Hematopoietic multipotent progenitor cell (in vitro differentiated cells): ENCODE measurements at regions not wholly inside any gene's neighbourhood (a gene's known extent, or its start where the extent isn't known, plus 50 kb on each side); places are given as distances from the start of the nearest gene placed in this dataset.

Source experiments
- DNase-seq, 3 donors: peaks; one replicate each; pipeline ENCODE4 v3.0.0-alpha.2; 2011 to 2015; ENCODE audit warnings: low read depth in 2 of 3, low spot score in 2 of 3

GRCh38 chrX:10800796-10801195 lies 180.4 kb upstream of the MID1 start:
- DNase-seq = no peak

DNA sequence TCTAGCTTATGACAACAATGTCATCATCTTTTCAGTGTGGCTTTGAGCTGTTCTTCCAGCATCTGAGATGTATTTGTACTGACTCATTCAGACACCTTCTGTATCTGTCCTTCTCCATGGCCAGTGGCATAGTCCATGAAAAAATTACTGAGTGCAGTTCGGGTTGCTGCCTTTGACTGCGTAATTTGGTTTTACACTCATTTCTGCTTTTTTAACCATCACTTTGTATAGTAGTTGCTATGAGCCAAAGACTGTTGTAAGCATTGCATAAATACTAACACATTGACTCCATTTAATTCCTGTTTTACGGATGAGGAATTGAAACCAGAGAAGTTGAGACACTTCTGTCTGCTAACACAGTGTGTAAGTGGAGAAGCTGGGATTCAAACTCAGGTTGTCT lies 190.7 kb upstream of the MID1 start:
- DNase-seq = no peak

DNA sequence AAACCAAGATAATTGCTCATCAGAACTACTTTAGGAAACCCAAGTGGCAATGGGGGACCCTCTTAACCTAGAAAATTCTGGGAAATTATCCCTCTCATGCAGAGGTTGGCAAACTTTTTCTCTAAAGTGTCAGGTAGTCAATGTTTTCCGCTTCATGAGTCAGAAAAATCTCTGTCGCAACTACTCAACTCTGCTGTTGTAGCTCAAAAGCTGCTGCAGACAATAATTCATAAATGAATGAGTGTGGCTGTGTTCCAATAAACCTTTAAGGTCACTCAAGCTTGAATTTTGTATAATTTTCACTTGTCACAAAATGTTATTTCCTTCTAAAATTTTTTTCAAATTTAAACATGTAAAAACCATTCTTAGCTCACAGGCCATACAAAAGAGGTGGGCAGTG lies 193.4 kb upstream of the MID1 start:
- DNase-seq = no peak

DNA sequence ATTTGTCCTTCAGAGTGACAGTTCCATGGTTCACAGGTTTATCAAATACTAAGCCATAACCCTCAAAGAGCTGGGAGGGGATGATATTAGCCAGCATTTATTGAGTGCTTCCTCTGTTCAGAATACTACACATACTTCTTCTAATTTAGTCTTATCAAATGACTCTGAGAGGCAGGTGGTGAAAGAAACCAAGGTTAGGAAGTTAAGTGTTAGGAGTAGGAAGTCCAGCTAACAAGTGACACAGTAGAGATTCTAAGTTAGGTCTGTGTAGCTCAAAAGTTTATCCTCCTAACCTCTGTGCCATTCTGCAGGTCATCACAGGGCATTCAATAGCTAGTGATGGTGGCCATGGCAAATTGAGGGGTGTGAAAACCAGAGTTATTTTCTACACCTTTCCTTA lies 198.3 kb upstream of the MID1 start:
- DNase-seq = no peak

- no peak for DNase-seq
These were observed 199.6 kb upstream of the MID1 start for GRCh38 chrX:10819973-10820372.

GRCh38 chrX:10821293-10821692 lies 200.9 kb upstream of the MID1 start:
- no peak for DNase-seq

- no peak for DNase-seq
These were observed 207.7 kb upstream of the MID1 start for GRCh38 chrX:10828036-10828435.

DNA sequence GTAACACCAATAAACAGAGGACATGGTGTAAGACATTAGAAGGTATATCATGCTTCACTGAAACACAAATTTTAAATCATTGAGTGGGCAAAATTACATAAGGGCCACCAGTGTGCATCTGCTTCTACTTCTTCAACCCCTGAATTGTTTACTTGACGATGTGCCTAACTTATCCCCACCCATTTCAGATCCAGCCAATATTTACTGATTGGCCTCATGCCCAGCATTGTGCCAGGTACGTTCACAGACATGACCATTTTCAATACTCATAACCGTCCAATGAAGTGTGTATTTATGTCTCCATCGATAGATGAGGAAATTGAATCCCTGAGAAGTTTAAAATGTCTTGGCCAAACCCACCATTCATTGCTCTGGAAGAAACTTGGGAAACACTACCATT lies 208.3 kb upstream of the MID1 start:
- DNase-seq = no peak

- DNase-seq = no peak
These were observed 211.5 kb upstream of the MID1 start for GRCh38 chrX:10831716-10832502.

GRCh38 chrX:10833299-10834169 lies 213.1 kb upstream of the MID1 start:
- DNase-seq = no peak

DNA sequence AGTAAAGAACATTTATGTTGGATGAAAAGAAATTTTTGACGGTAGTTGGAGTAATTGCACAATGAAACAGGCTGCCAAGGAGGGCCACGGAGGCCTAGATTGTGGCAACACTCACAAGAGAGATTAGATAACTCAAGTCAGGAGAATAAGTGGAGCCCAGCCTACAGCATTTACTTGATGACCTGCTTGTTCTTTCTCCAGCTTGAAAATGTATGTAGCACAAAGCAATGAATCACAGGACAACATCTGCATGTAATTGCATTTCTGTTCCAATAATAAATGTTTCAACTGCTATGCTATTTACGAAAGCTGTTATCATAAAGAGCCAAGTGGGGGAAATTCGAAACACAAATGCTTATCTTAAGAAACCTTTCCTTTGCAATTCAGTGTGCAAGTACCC lies 221.2 kb upstream of the MID1 start:
- DNase-seq = no peak

DNA sequence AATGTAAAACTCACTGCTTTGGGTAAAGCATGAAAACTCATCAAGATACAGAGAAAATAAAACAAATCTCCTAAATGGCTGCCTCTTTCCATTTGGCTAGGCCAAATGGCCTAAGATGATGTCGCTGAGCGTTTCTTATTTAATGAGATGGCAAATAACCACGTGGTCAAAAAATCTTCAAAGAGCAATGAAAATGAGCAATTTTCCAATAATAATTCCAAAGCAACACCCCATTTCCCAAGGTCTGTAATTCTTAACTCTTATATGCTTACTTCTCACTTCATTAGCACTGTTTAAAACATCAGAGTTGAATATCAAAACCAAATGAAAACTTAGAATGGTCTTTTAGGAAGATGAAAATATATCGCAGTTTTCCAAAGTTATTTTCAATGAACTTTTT lies 222.3 kb upstream of the MID1 start:
- no peak for DNase-seq

DNA sequence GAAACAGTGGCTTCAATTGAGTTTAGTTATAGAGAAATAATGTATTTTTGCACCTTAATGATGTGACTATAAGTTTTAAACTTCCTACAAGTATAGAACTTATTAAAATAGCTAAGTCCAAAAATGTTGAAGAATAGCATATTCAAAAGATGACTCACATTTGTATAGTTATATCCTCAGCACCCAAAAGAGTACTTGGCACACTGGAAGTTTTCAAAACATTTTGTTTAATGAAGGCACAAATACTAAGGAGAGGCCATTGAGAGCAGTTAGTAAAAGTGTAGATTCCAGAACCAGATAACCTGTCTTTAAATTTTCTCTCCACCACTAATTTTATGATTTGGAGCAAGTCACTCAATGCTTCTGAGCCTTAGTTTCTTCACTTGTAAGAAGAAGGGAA lies 226.9 kb upstream of the MID1 start:
- no peak for DNase-seq

DNA sequence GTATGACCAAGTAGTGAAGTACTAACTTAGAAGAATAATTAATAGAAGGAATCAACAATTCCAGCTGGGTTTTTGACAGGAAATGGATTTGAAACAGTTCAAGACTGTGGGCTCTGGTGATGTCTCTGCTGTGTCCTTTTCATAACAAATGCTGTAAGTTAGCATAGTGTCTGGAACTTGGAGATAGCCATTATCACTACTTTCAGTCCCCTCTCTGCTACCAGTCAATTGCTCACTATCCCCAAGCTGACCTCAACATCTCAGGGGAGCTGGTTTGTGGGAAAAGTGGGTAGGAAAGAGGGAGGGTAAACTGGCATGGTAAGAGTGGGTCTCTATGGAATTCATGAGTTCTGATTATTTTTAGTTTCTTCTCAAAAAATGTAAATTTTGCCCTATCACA lies 231.4 kb upstream of the MID1 start:
- no peak for DNase-seq

DNA sequence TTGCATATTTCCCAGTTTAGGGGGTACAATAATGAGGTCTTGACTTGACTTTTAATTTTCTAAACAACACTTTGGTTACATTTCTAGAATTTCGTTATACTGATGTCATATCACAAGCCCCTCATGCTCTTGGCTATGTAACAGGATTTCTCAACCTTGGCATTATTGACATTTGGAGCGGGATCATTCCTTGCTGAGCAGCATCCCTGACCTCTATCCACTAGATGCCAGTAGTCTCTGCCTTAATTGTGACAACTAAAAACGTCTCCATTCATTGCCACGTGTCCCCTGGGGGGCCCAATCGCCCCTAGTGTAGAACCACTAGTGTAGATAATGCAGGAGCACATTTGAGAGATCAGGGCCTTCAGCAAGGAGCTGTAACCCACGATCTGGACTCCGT lies 234.2 kb upstream of the MID1 start:
- DNase-seq = no peak

- DNase-seq = no peak
These were observed 235.5 kb upstream of the MID1 start for GRCh38 chrX:10855845-10856244.

DNA sequence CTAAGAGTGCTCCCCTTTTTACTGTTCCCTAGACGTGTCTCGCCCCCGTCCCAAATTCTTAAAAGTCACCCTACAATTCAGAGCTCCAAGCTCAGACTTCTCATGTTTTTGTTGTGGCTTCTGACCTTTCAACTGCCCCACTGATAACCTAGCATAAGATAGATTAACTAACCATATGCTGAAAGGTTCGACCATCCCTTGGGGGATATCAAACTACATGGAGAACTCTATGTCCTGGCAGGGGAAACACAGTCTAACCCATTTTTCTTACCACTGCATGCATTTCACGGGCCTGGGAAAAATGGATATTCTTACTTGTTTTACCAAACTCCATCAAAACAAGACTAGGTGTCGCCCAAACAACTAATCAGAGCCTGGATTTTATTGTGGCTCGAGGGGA lies 236.4 kb upstream of the MID1 start:
- DNase-seq = no peak

GRCh38 chrX:10859353-10859752 lies 239.0 kb upstream of the MID1 start:
- no peak for DNase-seq

- DNase-seq = no peak
These were observed 235.1 kb upstream of the HCCS start for GRCh38 chrX:10875995-10876394.

- no peak for DNase-seq
These were observed 228.6 kb upstream of the HCCS start for GRCh38 chrX:10882484-10882883.

- DNase-seq = no peak
These were observed 226.9 kb upstream of the HCCS start for GRCh38 chrX:10884246-10884645.

GRCh38 chrX:10892621-10893225 lies 218.4 kb upstream of the HCCS start:
- no peak for DNase-seq
